ENCODE measurements at regions not wholly inside any gene's neighbourhood (a gene's known extent, or its start where the extent isn't known, plus 50 kb on each side); places are given as distances from the start of the nearest gene placed in this dataset.

- TF ChIP-seq POLR2A (IDR thresholded peaks at IDR 0.05), result no peak
- TF ChIP-seq, protein P1, sequence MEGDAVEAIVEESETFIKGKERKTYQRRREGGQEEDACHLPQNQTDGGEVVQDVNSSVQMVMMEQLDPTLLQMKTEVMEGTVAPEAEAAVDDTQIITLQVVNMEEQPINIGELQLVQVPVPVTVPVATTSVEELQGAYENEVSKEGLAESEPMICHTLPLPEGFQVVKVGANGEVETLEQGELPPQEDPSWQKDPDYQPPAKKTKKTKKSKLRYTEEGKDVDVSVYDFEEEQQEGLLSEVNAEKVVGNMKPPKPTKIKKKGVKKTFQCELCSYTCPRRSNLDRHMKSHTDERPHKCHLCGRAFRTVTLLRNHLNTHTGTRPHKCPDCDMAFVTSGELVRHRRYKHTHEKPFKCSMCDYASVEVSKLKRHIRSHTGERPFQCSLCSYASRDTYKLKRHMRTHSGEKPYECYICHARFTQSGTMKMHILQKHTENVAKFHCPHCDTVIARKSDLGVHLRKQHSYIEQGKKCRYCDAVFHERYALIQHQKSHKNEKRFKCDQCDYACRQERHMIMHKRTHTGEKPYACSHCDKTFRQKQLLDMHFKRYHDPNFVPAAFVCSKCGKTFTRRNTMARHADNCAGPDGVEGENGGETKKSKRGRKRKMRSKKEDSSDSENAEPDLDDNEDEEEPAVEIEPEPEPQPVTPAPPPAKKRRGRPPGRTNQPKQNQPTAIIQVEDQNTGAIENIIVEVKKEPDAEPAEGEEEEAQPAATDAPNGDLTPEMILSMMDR (IDR thresholded peaks at IDR 0.05), result no peak
- no peak for TF ChIP-seq EP300 (IDR thresholded peaks at IDR 0.05)
These were observed 447.1 kb downstream of the KLF12 start for GRCh38 chr13:73687087-73687486.
